ENCODE measurements at regions not wholly inside any gene's neighbourhood (a gene's known extent, or its start where the extent isn't known, plus 50 kb on each side); places are given as distances from the start of the nearest gene placed in this dataset.

GRCh38 chr5:31083364-31083763 lies 110.1 kb upstream of the CDH6 start:
- ATAC-seq (replicated peaks) = no peak
- Mint-ChIP-seq H3K36me3 (no peaks in the 10 kb centered on the region), H3K27ac (no peak overlapping the region), H3K4me1 (no peaks in the 10 kb centered on the region), H3K4me3 (no peak overlapping the region), H3K27me3 (no peaks in the 10 kb centered on the region), H3K9me3 (peaks cover 0 to 9% of the 10 kb centered on the region in 2 donors)
- no peak for DNase-seq

- Mint-ChIP-seq H3K27me3 (no peaks in the 10 kb centered on the region), H3K36me3 (no peaks in the 10 kb centered on the region), H3K4me1 (no peaks in the 10 kb centered on the region), H3K4me3 (no peak overlapping the region), H3K27ac (no peak overlapping the region), H3K9me3 (peaks cover 9 to 14% of the 10 kb centered on the region in 2 donors)
- DNase-seq = no peak
- ATAC-seq (replicated peaks) = no peak
Observed at GRCh38 chr5:31079668-31080067, 113.8 kb upstream of the CDH6 start.

- H3K27ac Mint-ChIP-seq = no peak overlapping the region
- no peaks in the 10 kb centered on the region for H3K36me3 Mint-ChIP-seq
- H3K9me3 Mint-ChIP-seq = peaks cover 10 to 14% of the 10 kb centered on the region in 2 donors
- ATAC-seq (replicated peaks) (no peak), DNase-seq (no peak)
- H3K27me3 Mint-ChIP-seq = no peaks in the 10 kb centered on the region
- H3K4me3 Mint-ChIP-seq = no peak overlapping the region
- no peaks in the 10 kb centered on the region for H3K4me1 Mint-ChIP-seq
Observed at GRCh38 chr5:31078956-31079355, 114.5 kb upstream of the CDH6 start.

- H3K36me3 Mint-ChIP-seq = no peaks in the 10 kb centered on the region
- no peak overlapping the region for H3K4me3 Mint-ChIP-seq
- DNase-seq (no peak), ATAC-seq (replicated peaks) (no peak)
- no peaks in the 10 kb centered on the region for H3K27me3 Mint-ChIP-seq
- peaks cover 10 to 14% of the 10 kb centered on the region in 2 donors for H3K9me3 Mint-ChIP-seq
- H3K27ac Mint-ChIP-seq = no peak overlapping the region
- H3K4me1 Mint-ChIP-seq = no peaks in the 10 kb centered on the region
Observed at GRCh38 chr5:31075981-31076380, 117.5 kb upstream of the CDH6 start.

- no peak for ATAC-seq (replicated peaks)
- Mint-ChIP-seq H3K4me3 (no peak overlapping the region), H3K27ac (no peak overlapping the region), H3K9me3 (peaks cover 3 to 7% of the 10 kb centered on the region in 2 donors), H3K4me1 (no peaks in the 10 kb centered on the region), H3K27me3 (no peaks in the 10 kb centered on the region), H3K36me3 (no peaks in the 10 kb centered on the region)
- DNase-seq = no peak
Observed at GRCh38 chr5:31068287-31068686, 125.2 kb upstream of the CDH6 start.

- ATAC-seq (replicated peaks) = no peak
- Mint-ChIP-seq H3K9me3 (peaks cover 3 to 7% of the 10 kb centered on the region in 2 donors), H3K27ac (no peak overlapping the region), H3K36me3 (no peaks in the 10 kb centered on the region), H3K4me3 (no peak overlapping the region), H3K4me1 (no peaks in the 10 kb centered on the region), H3K27me3 (no peaks in the 10 kb centered on the region)
- no peak for DNase-seq
Observed at GRCh38 chr5:31066655-31067328, 126.7 kb upstream of the CDH6 start.

- Mint-ChIP-seq H3K4me1 (no peaks in the 10 kb centered on the region), H3K27ac (no peak overlapping the region), H3K4me3 (no peak overlapping the region), H3K36me3 (no peaks in the 10 kb centered on the region), H3K9me3 (peaks cover 3 to 7% of the 10 kb centered on the region in 2 donors), H3K27me3 (no peaks in the 10 kb centered on the region)
- no peak for DNase-seq
- ATAC-seq (replicated peaks) = no peak
Observed at GRCh38 chr5:31064215-31064614, 129.3 kb upstream of the CDH6 start.

GRCh38 chr5:31062902-31063580 lies 130.4 kb upstream of the CDH6 start:
- Mint-ChIP-seq H3K9me3 (peaks cover 0 to 2% of the 10 kb centered on the region in 2 donors), H3K27me3 (no peaks in the 10 kb centered on the region), H3K36me3 (no peaks in the 10 kb centered on the region), H3K27ac (no peak overlapping the region), H3K4me1 (no peaks in the 10 kb centered on the region), H3K4me3 (no peak overlapping the region)
- DNase-seq = no peak
- no peak for ATAC-seq (replicated peaks)

GRCh38 chr5:31059889-31060288 lies 133.6 kb upstream of the CDH6 start:
- H3K27me3 Mint-ChIP-seq = no peaks in the 10 kb centered on the region
- no peak for DNase-seq
- H3K27ac Mint-ChIP-seq = no peak overlapping the region
- H3K4me3 Mint-ChIP-seq = no peak overlapping the region
- peaks cover 0 to 2% of the 10 kb centered on the region in 2 donors for H3K9me3 Mint-ChIP-seq
- ATAC-seq (replicated peaks) = no peak
- H3K36me3 Mint-ChIP-seq = no peaks in the 10 kb centered on the region
- H3K4me1 Mint-ChIP-seq = no peaks in the 10 kb centered on the region

- ATAC-seq (replicated peaks) = no peak
- H3K36me3 Mint-ChIP-seq = no peaks in the 10 kb centered on the region
- no peaks in the 10 kb centered on the region for H3K27me3 Mint-ChIP-seq
- DNase-seq = no peak
- H3K27ac Mint-ChIP-seq = no peak overlapping the region
- H3K4me1 Mint-ChIP-seq = no peaks in the 10 kb centered on the region
- peaks cover 4 to 12% of the 10 kb centered on the region in 2 donors for H3K9me3 Mint-ChIP-seq
- H3K4me3 Mint-ChIP-seq = no peak overlapping the region
Observed at GRCh38 chr5:31054453-31054852, 139.0 kb upstream of the CDH6 start.

GRCh38 chr5:31052937-31053658 lies 140.4 kb upstream of the CDH6 start:
- Mint-ChIP-seq H3K36me3 (no peaks in the 10 kb centered on the region), H3K4me1 (no peaks in the 10 kb centered on the region), H3K27ac (no peak overlapping the region), H3K9me3 (peaks cover 4 to 12% of the 10 kb centered on the region in 2 donors), H3K4me3 (no peak overlapping the region), H3K27me3 (no peaks in the 10 kb centered on the region)
- DNase-seq (no peak), ATAC-seq (replicated peaks) (no peak)

GRCh38 chr5:31051316-31051715 lies 142.2 kb upstream of the CDH6 start:
- no peak overlapping the region for H3K4me3 Mint-ChIP-seq
- H3K4me1 Mint-ChIP-seq = no peaks in the 10 kb centered on the region
- DNase-seq (no peak), ATAC-seq (replicated peaks) (no peak)
- no peaks in the 10 kb centered on the region for H3K27me3 Mint-ChIP-seq
- H3K27ac Mint-ChIP-seq = no peak overlapping the region
- H3K36me3 Mint-ChIP-seq = no peaks in the 10 kb centered on the region
- peaks cover 4 to 12% of the 10 kb centered on the region in 2 donors for H3K9me3 Mint-ChIP-seq

GRCh38 chr5:31049936-31050704 lies 143.4 kb upstream of the CDH6 start:
- H3K9me3 Mint-ChIP-seq = peaks cover 4 to 11% of the 10 kb centered on the region in 2 donors
- H3K4me1 Mint-ChIP-seq = no peaks in the 10 kb centered on the region
- no peak overlapping the region for H3K27ac Mint-ChIP-seq
- DNase-seq (no peak), ATAC-seq (replicated peaks) (no peak)
- no peak overlapping the region for H3K4me3 Mint-ChIP-seq
- no peaks in the 10 kb centered on the region for H3K27me3 Mint-ChIP-seq
- H3K36me3 Mint-ChIP-seq = no peaks in the 10 kb centered on the region

- Mint-ChIP-seq H3K9me3 (peaks cover 4 to 10% of the 10 kb centered on the region in 2 donors), H3K4me1 (no peaks in the 10 kb centered on the region), H3K27ac (no peak overlapping the region), H3K27me3 (no peaks in the 10 kb centered on the region), H3K4me3 (no peak overlapping the region), H3K36me3 (no peaks in the 10 kb centered on the region)
- DNase-seq (no peak), ATAC-seq (replicated peaks) (no peak)
Observed at GRCh38 chr5:31049461-31049860, 144.0 kb upstream of the CDH6 start.
